NCI-H2107 treated with DMSO at 0.1 percent for 48 hours (cell line): ENCODE measurements at regions not wholly inside any gene's neighbourhood (a gene's known extent, or its start where the extent isn't known, plus 50 kb on each side); places are given as distances from the start of the nearest gene placed in this dataset.
"Not testable (repeated sequence)": the region's sequence is repeated elsewhere in the genome, so short reads cannot be mapped to it uniquely, and the experiment has no call there.

Experiments
- DNase-seq: peaks from one replicate; lab custom pipeline; 2025; ENCODE audit not compliant: unreplicated experiment; lab: John Stamatoyannopoulos, UW

GRCh38 chr5:125226825-125227224 lies 480.4 kb upstream of the ZNF608 start:
- no peak for DNase-seq

DNA sequence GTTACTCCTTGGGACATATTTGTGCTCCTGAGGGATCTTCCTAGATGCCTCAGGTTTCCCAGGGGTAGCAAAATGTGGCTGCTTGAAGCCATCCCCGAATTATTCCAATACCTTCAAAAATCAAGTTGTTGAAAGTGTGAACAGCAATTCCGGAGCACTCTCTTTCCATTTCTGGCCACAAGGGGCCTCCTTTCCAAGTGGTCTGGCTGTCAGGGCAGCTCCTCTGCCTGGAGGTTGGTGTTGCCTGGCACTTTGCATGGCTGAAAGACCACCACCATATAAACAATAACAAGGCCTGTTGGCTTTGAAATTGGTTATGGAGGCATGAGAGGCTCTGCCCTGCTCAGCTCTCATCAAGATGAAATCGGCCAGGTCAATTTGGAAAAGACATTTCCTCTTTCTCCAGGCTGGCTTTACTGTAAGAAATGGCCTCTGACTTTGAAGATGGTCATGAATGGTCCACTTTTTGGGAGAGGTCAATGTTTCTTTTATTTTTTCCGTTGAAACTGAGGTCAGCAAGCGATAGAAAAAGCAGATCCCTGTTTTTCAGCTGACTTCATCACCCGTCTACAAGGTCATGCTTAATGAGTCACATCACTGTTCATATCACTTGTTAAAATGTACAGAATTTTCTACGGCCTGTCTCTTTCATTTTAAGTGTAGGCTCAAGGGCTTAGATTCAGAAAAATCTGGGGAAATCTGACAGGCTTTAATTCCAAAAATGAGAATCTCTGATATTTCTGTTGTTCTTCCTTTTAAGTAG lies 481.1 kb upstream of the ZNF608 start:
- no peak for DNase-seq

DNA sequence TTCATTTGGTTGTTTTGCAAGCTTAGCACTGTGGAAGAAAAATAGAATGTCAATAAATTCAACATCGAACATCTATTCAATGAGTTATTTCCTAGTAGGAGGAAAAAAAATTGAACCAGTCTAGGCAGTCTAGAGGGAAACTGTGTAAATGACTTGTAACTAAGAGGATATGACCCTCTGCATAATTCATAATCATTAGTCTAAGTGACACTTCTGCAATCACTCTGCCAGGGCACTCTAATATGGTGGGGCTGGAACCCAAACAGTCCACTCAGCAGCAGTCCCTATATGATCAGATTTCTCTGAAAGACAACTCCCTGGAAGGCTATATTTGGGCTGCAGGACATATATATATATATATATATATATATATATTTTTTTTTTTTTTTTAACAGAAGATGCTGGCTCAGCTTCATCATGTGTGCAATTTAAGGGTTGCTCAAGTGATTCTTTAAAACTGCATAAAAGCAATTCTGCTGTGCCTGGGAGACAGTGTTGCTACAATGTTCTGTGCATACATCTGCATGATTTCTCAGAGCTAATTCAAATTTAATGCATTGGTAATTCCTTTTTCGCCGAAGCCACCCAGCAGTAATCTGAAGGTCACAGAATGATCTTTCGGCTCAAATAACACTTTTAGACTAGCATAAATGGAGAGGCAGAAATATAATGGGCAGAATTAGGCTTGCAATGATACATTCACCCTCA lies 482.1 kb upstream of the ZNF608 start:
- DNase-seq = no peak

- no peak for DNase-seq
These were observed 483.1 kb upstream of the ZNF608 start for GRCh38 chr5:125229556-125229955.

DNA sequence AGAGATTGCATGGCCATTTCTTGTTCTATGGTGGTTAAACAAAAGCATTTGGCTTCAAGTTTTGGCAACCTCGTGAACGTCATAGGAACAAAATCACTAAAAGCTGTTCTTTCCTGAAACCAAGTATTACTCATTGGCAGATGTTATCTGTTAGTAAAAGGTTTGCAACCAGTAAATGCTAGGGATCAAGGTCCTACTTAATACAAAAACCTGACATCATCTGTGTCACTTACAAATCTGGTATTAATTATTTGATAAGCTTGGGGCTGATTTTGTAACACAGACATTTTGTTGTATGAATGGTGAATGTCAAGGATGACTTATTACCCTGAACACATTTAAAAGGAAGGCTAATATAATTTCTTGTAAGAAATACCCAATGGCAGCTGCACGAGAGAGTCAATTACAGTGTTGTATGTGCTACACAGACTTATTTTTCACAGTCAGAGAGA lies 486.4 kb upstream of the ZNF608 start:
- no peak for DNase-seq

GRCh38 chr5:125233944-125234343 lies 487.5 kb upstream of the ZNF608 start:
- DNase-seq = no peak

DNA sequence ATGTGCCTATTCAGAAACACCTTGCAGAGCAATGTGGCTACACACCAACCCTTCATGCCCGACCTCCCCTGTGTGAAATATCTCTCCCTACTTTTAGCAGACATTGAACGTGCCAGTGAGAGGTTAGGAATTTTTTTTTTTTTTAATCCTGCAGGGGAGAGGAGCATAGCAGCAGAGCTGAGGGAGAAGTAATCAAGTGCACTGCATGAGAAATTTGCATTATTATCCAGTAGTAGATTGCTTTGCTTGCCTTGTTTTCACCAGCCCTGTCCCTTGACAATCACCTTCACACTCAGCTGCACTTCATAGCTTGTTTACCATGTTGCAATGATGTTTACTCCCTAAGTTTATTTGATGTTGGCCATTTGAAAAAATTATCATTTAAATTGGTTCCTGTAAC lies 489.6 kb upstream of the ZNF608 start:
- no peak for DNase-seq

DNA sequence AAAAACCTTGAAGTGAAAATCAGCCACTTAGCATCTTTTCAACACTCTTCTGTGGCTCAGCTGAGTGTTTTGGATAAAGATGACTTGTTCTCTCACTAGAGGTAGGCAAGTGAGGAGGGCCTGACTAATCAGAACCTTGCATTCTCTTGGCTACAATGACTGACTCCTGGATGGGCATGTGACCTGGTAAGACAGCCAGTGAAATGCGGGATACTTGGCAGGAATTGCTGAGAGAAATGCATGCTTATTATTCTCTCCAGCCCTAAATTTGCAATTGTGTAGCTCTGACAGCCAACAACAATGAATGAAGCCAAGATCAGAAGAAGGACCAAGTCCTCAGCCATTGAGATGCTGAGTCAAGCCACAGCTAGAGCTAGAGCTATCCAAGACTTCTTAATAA lies 490.5 kb upstream of the ZNF608 start:
- DNase-seq = no peak

DNA sequence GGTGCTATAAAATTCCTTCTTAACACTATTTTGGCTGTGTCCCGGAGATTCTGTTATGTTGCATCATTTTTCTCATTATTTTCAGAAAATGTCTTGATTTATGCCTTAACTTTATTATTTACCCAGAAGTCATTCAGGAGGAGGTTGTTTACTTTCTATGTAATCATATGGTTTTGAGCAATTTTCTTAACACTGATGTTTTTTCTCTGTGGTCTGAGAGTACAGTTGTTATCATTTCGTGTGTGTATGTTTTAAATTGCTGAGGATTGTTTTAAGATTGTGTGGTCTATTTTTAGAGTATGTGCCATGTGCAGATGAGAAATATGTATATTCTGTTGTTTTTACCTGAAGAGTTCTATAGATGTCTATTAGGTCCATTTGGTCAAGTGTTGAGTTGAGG lies 498.1 kb upstream of the ZNF608 start:
- DNase-seq = no peak

DNA sequence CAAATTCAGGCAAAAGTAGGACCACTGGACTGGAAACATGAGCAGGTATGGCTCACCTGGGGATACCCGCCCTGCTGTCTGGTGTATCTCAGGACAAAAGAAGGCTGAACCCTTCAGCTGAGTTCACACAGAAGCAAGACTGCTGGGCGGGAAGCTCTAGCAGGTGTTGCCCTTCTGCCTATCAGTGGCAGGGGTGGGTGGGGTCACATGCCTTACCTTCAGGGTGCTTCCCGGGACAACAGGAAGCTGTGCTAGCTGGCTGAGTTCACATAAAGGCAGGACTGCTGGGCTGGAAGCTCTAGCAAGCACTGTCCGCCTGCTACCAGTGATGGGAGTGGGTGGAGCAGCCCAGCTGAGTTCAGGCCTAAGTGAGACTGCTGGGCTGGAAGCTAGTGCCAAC lies 498.8 kb upstream of the ZNF608 start:
- DNase-seq = no peak

DNA sequence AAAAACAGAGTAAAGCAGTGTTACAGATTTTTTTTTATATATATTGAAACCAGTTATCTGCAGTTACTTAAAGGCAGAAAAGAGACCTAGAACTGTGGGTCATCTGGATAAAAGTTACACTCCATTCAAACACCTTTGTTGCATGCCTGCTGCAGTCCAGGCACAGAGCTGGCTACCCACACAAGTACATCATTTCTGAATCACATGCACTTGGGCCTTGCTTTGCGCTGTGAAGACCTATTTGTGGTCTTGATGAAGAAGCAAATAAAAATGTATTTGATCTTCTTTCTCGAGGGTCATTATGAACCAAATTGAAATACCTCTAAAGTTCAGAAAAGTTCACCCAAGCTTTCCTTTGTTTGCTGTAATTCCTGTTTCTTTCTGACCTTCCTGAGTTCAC lies 503.0 kb upstream of the ZNF608 start:
- no peak for DNase-seq

DNA sequence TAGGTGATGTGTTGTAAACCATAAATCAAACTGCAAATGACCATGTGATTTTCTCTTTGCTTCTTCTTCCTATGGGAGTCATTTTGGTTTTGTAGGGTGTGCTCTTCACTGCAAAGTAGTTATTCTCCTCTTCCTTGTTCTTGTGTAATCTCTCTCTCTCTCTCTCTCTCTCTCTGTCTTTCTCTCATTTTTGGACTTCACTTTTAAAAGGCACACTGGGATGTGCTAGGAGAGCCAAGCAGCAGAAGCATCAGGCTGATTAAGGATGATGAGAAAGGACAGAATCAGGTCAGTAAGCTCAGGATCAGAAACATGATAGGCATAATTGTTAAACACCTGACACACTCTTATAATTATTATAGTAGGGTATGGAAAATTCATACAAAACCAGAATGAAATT lies 505.3 kb upstream of the ZNF608 start:
- no peak for DNase-seq

DNA sequence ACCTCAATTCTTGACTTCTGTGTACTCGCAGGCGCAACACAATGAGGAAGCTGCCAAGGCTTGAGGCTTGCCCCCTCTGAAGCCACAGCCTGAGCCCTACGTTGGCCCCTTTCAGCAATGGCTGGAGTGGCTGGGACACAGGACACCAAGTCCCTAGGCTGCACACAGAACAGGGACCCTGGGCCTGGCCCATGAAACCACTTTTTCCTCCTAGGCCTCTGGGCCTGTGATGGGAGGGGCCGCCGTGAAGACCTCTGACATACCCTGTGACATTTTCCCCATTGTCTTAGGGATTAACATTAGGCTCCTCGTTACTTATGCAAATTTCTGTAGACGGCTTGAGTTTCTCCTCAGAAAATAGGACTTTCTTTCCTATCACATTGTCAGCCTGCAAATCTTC lies 507.2 kb upstream of the ZNF608 start:
- not testable (repeated sequence) for DNase-seq

DNA sequence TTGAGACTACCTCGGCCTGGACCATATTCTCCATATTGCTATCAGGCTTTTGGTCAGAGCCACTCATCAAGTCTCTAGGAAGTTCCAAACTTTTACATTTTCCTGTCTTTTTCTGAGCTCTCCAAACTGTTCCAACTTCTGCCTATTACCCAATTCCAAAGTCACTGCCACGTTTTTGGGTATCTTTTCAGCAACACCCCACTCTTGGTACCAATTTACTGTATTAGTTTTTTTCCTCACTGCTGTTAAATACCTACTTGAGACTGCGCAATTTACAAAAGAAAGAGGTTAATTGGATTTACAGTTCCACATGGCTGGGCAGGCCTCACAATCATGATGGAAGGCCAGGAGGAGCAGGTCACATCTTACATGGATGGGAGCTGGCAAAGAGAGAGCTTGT lies 507.8 kb upstream of the ZNF608 start:
- no peak for DNase-seq

GRCh38 chr5:125256296-125256695 lies 509.9 kb upstream of the ZNF608 start:
- no peak for DNase-seq

DNA sequence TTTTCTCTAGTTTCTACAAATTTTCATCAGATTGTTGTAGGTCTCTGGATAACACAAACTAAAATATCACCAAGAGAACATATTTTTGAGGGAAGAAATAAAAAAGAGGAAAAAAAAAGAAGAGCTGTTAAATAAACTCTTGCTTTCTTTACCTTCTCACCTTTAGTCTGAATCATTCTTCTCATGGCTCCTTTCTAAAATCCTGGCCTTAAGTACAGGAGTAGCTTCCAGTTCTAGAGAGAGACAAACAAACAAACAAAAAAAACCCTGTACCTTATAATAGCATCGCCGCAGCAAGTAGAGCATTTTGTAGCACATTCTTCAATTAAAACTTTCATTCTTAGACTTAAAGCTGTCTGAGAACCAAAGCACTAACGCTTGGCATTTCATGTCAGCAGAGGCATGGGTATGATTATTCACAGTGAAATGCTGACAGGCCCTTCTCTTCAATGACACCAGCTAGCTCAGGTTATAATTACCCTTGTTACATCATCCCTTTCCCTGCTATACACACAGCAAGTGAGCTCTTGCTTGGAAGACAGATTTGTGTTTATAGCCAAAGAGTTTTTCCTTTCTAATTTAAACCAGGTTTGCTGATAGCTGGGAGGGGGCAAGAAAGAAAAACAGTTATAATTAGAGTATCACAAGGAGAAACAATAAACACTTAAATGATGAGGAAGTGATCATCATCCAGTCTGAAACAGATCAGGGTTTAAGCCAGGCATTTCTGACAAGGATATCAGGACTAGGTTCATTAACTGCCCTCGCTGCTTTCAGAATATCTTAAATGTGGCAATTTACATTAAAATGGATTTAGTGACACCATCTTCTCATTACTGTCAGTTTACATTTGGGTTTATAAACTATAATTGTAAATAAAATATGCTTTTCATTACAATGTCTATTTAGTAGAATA lies 510.9 kb upstream of the ZNF608 start:
- DNase-seq = peak; percentile 49

- no peak for DNase-seq
These were observed 511.6 kb upstream of the ZNF608 start for GRCh38 chr5:125257997-125258396.

GRCh38 chr5:125258615-125259014 lies 512.2 kb upstream of the ZNF608 start:
- DNase-seq = no peak

DNA sequence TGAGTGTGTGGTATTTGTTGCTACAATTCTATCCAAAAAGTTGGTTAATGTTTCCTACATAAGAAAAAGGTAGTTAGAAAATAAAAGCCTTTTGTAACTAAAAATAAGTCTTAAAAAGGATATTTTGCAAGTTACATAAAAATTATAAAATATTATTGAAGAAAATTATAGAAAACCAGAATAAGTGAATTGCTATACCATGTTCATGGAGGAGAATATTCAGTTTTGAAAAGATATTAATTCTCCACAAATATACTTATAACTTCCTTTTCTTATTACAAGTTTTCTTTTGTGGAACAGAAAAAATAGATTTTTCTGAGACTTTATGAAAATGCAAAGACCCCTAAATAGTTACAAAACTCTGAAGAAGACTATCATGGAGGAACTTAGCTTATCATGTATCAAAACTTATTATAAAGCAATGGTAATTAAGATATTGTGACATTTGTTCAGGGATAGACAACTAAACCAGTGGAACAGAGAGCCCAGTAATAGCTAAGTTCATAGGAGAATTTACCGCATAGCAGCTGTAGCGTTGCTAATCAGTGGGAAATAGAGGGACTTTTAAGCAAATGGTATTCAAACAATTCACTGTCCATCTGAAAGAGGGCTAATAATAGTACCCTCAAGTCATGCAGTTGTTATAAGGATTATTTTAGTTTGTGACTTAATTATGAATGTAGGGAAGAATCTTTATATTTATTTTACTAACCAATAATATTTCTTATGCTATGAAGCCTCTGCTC lies 515.2 kb upstream of the ZNF608 start:
- no peak for DNase-seq

DNA sequence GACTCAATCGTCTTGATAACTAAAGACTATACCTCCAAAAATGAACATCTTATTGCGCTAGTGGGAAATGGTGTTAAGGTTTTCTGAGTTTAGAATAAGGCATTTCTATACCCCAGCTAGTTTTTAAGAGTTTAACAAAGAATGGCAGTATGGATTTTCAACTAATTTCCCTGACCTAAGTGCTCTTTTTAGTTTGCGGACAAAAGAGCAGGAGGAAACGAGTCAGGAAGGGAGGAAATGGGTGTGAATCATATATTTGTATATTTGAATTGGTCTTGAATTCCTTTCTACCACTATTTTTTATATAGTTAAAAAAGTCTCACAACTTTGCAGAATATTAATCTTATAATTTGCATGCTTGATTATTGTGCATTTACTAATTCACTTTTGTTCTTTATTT lies 516.3 kb upstream of the ZNF608 start:
- DNase-seq = no peak

GRCh38 chr5:125263356-125263755 lies 516.9 kb upstream of the ZNF608 start:
- DNase-seq = no peak
